Karpas-422 (cell line): ENCODE measurements at regions not wholly inside any gene's neighbourhood (a gene's known extent, or its start where the extent isn't known, plus 50 kb on each side); places are given as distances from the start of the nearest gene placed in this dataset.
"Not testable (repeated sequence)": the region's sequence is repeated elsewhere in the genome, so short reads cannot be mapped to it uniquely, and the experiment has no call there.

ENCODE experiments used
- DNase-seq: peaks from one replicate; pipeline ENCODE4 v3.0.0-alpha.2; 2015
- H2AFZ ChIP-seq: fragments of 200-600 bp; sonication (generic); 2 replicates; pipeline ENCODE4 v1.6.1; 2014; ENCODE audit warnings: antibody characterized with exemption, low read length, mixed read lengths
- H3K27ac ChIP-seq: fragments of 200-600 bp; sonication (generic); 2 replicates; pipeline ENCODE4 v1.5.1; 2014; ENCODE audit warnings: mild to moderate bottlenecking, low read length, moderate library complexity
- H3K27me3 ChIP-seq: fragments of 200-600 bp; sonication (generic); 2 replicates; pipeline ENCODE4 v1.6.1; 2014; ENCODE audit warnings: low read length, mixed read lengths
- H3K36me3 ChIP-seq: fragments of 200-600 bp; sonication (generic); 2 replicates; pipeline ENCODE4 v1.6.1; 2014; ENCODE audit warnings: low read length, mixed read lengths; ENCODE audit not compliant: insufficient read depth
- H3K4me1 ChIP-seq: fragments of 200-600 bp; sonication (generic); 2 replicates; pipeline ENCODE4 v1.6.1; 2014; ENCODE audit warnings: mild to moderate bottlenecking, low read length, mixed read lengths
- H3K4me2 ChIP-seq: fragments of 200-600 bp; sonication (generic); 2 replicates; pipeline ENCODE4 v1.6.1; 2014; ENCODE audit warnings: low read length, low read depth, mild to moderate bottlenecking; ENCODE audit not compliant: poor library complexity, severe bottlenecking
- H3K4me3 ChIP-seq: fragments of 200-600 bp; sonication (generic); 2 replicates; pipeline ENCODE4 v1.5.1; 2014; ENCODE audit warnings: mild to moderate bottlenecking, antibody characterized with exemption, low read length, mixed read lengths
- H3K79me2 ChIP-seq: fragments of 200-600 bp; sonication (generic); 2 replicates; pipeline ENCODE4 v1.6.1; 2014; ENCODE audit warnings: mild to moderate bottlenecking, low read length, mixed read lengths
- H3K9ac ChIP-seq: fragments of 200-600 bp; sonication (generic); 2 replicates; pipeline ENCODE4 v1.6.0; 2014; ENCODE audit warnings: low read length
- H3K9me2 ChIP-seq: fragments of 200-600 bp; sonication (generic), shearing (Covaris generic); replicated peaks from 2 replicates; pipeline ENCODE4 v1.6.0; 2014; ENCODE audit warnings: mild to moderate bottlenecking, low read length, moderate library complexity; ENCODE audit not compliant: insufficient read depth
- H3K9me3 ChIP-seq: fragments of 300-700, 200-600 bp; sonication (generic); 2 replicates; pipeline ENCODE4 v1.6.1; 2014; ENCODE audit warnings: low read length, mixed read lengths
- H4K20me1 ChIP-seq: fragments of 200-600 bp; sonication (generic); 2 replicates; pipeline ENCODE4 v1.6.1; 2014; ENCODE audit warnings: mild to moderate bottlenecking, antibody characterized with exemption, low read length, low read depth; ENCODE audit not compliant: insufficient read depth

GRCh38 chr6:121895731-121896130 is 460.3 kb downstream of the GJA1 start:
- H3K9me3 ChIP-seq, H3K36me3 ChIP-seq, DNase-seq: not testable (repeated sequence)

GRCh38 chr6:121896363-121896762 is 460.9 kb downstream of the GJA1 start:
- H3K4me1 ChIP-seq, result no peaks in the 10 kb centered on the region
- no peaks in the 10 kb centered on the region for H3K27me3 ChIP-seq
- no peaks in the 10 kb centered on the region for H4K20me1 ChIP-seq
- no peaks in the 10 kb centered on the region for H3K9me2 ChIP-seq
- no peaks in the 10 kb centered on the region for H3K9me3 ChIP-seq
- H3K27ac ChIP-seq, result no peak overlapping the region
- H2AFZ ChIP-seq, result no peak overlapping the region
- no peak overlapping the region for H3K4me2 ChIP-seq
- H3K4me3 ChIP-seq, result no peak overlapping the region
- H3K36me3 ChIP-seq, result no peaks in the 10 kb centered on the region
- DNase-seq, result no peak
- no peak overlapping the region for H3K9ac ChIP-seq
- no peaks in the 10 kb centered on the region for H3K79me2 ChIP-seq

More at GRCh38 chr6:121895731-121896130, 460.3 kb downstream of the GJA1 start:
- H4K20me1 ChIP-seq, H3K4me3 ChIP-seq, H3K4me1 ChIP-seq, H3K79me2 ChIP-seq, H3K27me3 ChIP-seq, H3K9me2 ChIP-seq, H2AFZ ChIP-seq, H3K9ac ChIP-seq, H3K4me2 ChIP-seq, H3K27ac ChIP-seq: not testable (repeated sequence)

GRCh38 chr6:121896771-121897170 is 461.3 kb downstream of the GJA1 start:
- Histone ChIP-seq H3K27ac (no peak overlapping the region), H3K4me1 (no peaks in the 10 kb centered on the region), H4K20me1 (no peaks in the 10 kb centered on the region), H3K4me3 (no peak overlapping the region), H3K4me2 (no peak overlapping the region), H3K9ac (no peak overlapping the region), H3K9me2 (no peaks in the 10 kb centered on the region), H2AFZ (no peak overlapping the region), H3K9me3 (no peaks in the 10 kb centered on the region), H3K79me2 (no peaks in the 10 kb centered on the region), H3K36me3 (no peaks in the 10 kb centered on the region), H3K27me3 (no peaks in the 10 kb centered on the region)
- DNase-seq, result no peak

GRCh38 chr6:121897337-121897760 is 461.9 kb downstream of the GJA1 start:
- H3K4me3 ChIP-seq, result no peak overlapping the region
- no peaks in the 10 kb centered on the region for H3K79me2 ChIP-seq
- H3K27ac ChIP-seq, result no peak overlapping the region
- DNase-seq, result no peak
- no peaks in the 10 kb centered on the region for H4K20me1 ChIP-seq
- no peaks in the 10 kb centered on the region for H3K27me3 ChIP-seq
- H3K9me2 ChIP-seq, result no peaks in the 10 kb centered on the region
- no peaks in the 10 kb centered on the region for H3K9me3 ChIP-seq
- H3K36me3 ChIP-seq, result no peaks in the 10 kb centered on the region
- H3K9ac ChIP-seq, result no peak overlapping the region
- no peak overlapping the region for H2AFZ ChIP-seq
- no peaks in the 10 kb centered on the region for H3K4me1 ChIP-seq
- no peak overlapping the region for H3K4me2 ChIP-seq

GRCh38 chr6:121901432-121901831 is 466.0 kb downstream of the GJA1 start:
- H3K79me2 ChIP-seq, result no peaks in the 10 kb centered on the region
- no peak overlapping the region for H3K9ac ChIP-seq
- H3K4me2 ChIP-seq, result no peak overlapping the region
- H3K36me3 ChIP-seq, result no peaks in the 10 kb centered on the region
- H3K27ac ChIP-seq, result no peak overlapping the region
- no peak overlapping the region for H3K4me3 ChIP-seq
- no peak overlapping the region for H2AFZ ChIP-seq
- no peaks in the 10 kb centered on the region for H3K27me3 ChIP-seq
- no peaks in the 10 kb centered on the region for H3K4me1 ChIP-seq
- H3K9me3 ChIP-seq, result no peaks in the 10 kb centered on the region
- no peak for DNase-seq
- H4K20me1 ChIP-seq, result no peaks in the 10 kb centered on the region
- 0 out of 2 replicates have a peak, but pooled peaks cover 3% of the 10 kb centered on the region for H3K9me2 ChIP-seq

GRCh38 chr6:121904559-121904958 is 469.1 kb downstream of the GJA1 start:
- no peak for DNase-seq
- Histone ChIP-seq H3K4me3 (no peak overlapping the region), H3K4me1 (no peaks in the 10 kb centered on the region), H4K20me1 (no peaks in the 10 kb centered on the region), H3K9me2 (0 out of 2 replicates have a peak, but pooled peaks cover 3% of the 10 kb centered on the region), H3K9ac (no peak overlapping the region), H3K4me2 (no peak overlapping the region), H3K27me3 (no peaks in the 10 kb centered on the region), H3K36me3 (no peaks in the 10 kb centered on the region), H3K79me2 (no peaks in the 10 kb centered on the region), H3K27ac (no peak overlapping the region), H2AFZ (no peak overlapping the region), H3K9me3 (no peaks in the 10 kb centered on the region)

- H3K79me2 ChIP-seq, result no peaks in the 10 kb centered on the region
- H3K9me2 ChIP-seq, result no peaks in the 10 kb centered on the region
- no peaks in the 10 kb centered on the region for H3K27me3 ChIP-seq
- no peak overlapping the region for H3K4me3 ChIP-seq
- H3K9me3 ChIP-seq, result no peaks in the 10 kb centered on the region
- DNase-seq, result no peak
- no peak overlapping the region for H3K4me2 ChIP-seq
- H3K4me1 ChIP-seq, result no peaks in the 10 kb centered on the region
- H2AFZ ChIP-seq, result no peak overlapping the region
- no peak overlapping the region for H3K27ac ChIP-seq
- no peaks in the 10 kb centered on the region for H3K36me3 ChIP-seq
- no peak overlapping the region for H3K9ac ChIP-seq
- no peaks in the 10 kb centered on the region for H4K20me1 ChIP-seq
These were observed 477.5 kb downstream of the GJA1 start for GRCh38 chr6:121912905-121913304.

- Histone ChIP-seq H3K9me2 (no peaks in the 10 kb centered on the region), H3K4me3 (no peak overlapping the region), H3K9ac (no peak overlapping the region), H3K27ac (no peak overlapping the region), H3K9me3 (no peaks in the 10 kb centered on the region), H3K4me2 (no peak overlapping the region), H3K79me2 (no peaks in the 10 kb centered on the region), H3K36me3 (no peaks in the 10 kb centered on the region), H3K4me1 (no peaks in the 10 kb centered on the region), H3K27me3 (no peaks in the 10 kb centered on the region), H4K20me1 (no peaks in the 10 kb centered on the region), H2AFZ (no peak overlapping the region)
- no peak for DNase-seq
These were observed 481.9 kb downstream of the GJA1 start for GRCh38 chr6:121917263-121917829.
